Heart right ventricle (tissue), 16 donors: ENCODE measurements at regions not wholly inside any gene's neighbourhood (a gene's known extent, or its start where the extent isn't known, plus 50 kb on each side); places are given as distances from the start of the nearest gene placed in this dataset.
"Not testable (repeated sequence)": the region's sequence is repeated elsewhere in the genome, so short reads cannot be mapped to it uniquely, and the experiment has no call there.

ENCODE experiments used
- ATAC-seq, 8 donors: fragments of 200-7000 bp; cut with Tn5 transposase; one replicate each; pipeline ENCODE4 v1.9.1; 2020; ENCODE audit warnings: mild to moderate bottlenecking in 8 of 8, moderate library complexity in 8 of 8, moderate number of reproducible peaks in 1 of 8
- DNase-seq, 2 donors: peaks; one replicate each; pipeline ENCODE4 v3.0.0-alpha.2; 2020
- H3K27ac ChIP-seq, 10 donors: fragments of 200-600 bp; sonication (generic) in 2 of 10; one replicate each; pipeline versions ENCODE4 v1.5.0 to v1.8.0; 2020 to 2022; ENCODE audit warnings: mild to moderate bottlenecking in 3 of 10
- H3K27me3 ChIP-seq, 7 donors: fragments of 200-600 bp; one replicate each; pipeline ENCODE4 v1.8.0; 2021 to 2022; ENCODE audit warnings: mild to moderate bottlenecking in 2 of 7
- H3K36me3 ChIP-seq, 9 donors: fragments of 200-600 bp; sonication (generic) in 1 of 9; one replicate each; pipeline versions ENCODE4 v1.5.0 to v1.8.0; 2020 to 2022; ENCODE audit warnings: mild to moderate bottlenecking in 2 of 9
- H3K4me1 ChIP-seq, 9 donors: fragments of 200-600 bp; sonication (generic) in 1 of 9; one replicate each; pipeline versions ENCODE4 v1.5.0 to v1.8.0; 2020 to 2022; ENCODE audit warnings: mild to moderate bottlenecking in 4 of 9
- H3K4me3 ChIP-seq, 10 donors: fragments of 200-600 bp; sonication (generic) in 2 of 10; one replicate each; pipeline versions ENCODE4 v1.5.0 to v1.8.0; 2020 to 2022; ENCODE audit warnings: mild to moderate bottlenecking in 7 of 10, moderate library complexity in 2 of 10
- H3K9me3 ChIP-seq, 11 donors: fragments of 200-600 bp in 10 of 11; sonication (generic) in 2 of 11; one replicate each; pipeline versions ENCODE4 v1.5.0 to v1.8.0; 2013 to 2022; ENCODE audit warnings: mild to moderate bottlenecking in 2 of 11, control low read depth in 1 of 11, moderate library complexity in 1 of 11
- CTCF ChIP-seq, 9 donors: fragments of 200-600 bp; sonication (generic) in 2 of 9; IDR thresholded peaks; one replicate each; pipeline versions ENCODE4 v1.5.0 to v1.8.0; 2021 to 2022; ENCODE audit warnings: antibody characterized with exemption in 9 of 9, mild to moderate bottlenecking in 5 of 9, moderate library complexity in 1 of 9
- WGBS, 2 donors: extraction: QIAGEN DNeasy Blood & Tissue Kit; methylation state at CpG; one replicate each; pipeline ENCODE4 v1.1.7; 2013; ENCODE audit warnings: inconsistent platforms in 1 of 2; 5-methylcytosine and 5-hydroxymethylcytosine counted together
- intact Hi-C, 10 donors: fragments of 100-400 bp; cut with DNase I; formaldehyde crosslinking; loops; one replicate each; pipeline versions ENCODE4 v1.11.1 to v1.14.2; 2022
- donor health status: Arrhythmogenic right ventricular cardiomyopathy.
- donor health status: ischemic (EF 13 %, LVEDD 7.1; RV severe dilation, severe dysfunction).
- donor health status: healthy with polysubstance abuse.
- donor health status: DM: no; HTN: yes; CAD: no.
- donor health status: DM: no; HTN: no; CAD: no.
- donor health status: ischemic (EF 25% LVEDD 6.9; RV normal size, moderate dysfunction).
- donor health status: ischemic (EF 25% LVEDD 5.7; RV mildly dilated, moderate dysfunction).
- donor health status: healthy.
- donor health status: DM: yes; HTN: yes; CAD: no.
- donor health status: Ischemic cardiomyopathy.
- donor health status: ischemic (EF 35%, LVEDD 5.7; RV mildly dilated, moderate dysfunction).
- donor health status: nonischemic (EF 11% LVEDD 7.7; RV severe dilation, severe dysfunction).
- donor health status: DM: yes; HTN: yes; CAD: no.
- donor health status: PGD.
- donor health status: ischemic (EF 29% LVEDD 5.4; RV normal size, mild dysfunction).
- donor health status: nonischemic (EF 23%, LVEDD 6.1; RV moderate dilation, normal function).

- H3K4me3 ChIP-seq: no peak overlapping the region
- no peak for TF ChIP-seq CTCF (IDR thresholded peaks at IDR 0.05)
- H3K27me3 ChIP-seq: peaks cover 0 to 6% (median 0%) of the 10 kb centered on the region in 7 donors
- H3K36me3 ChIP-seq: no peaks in the 10 kb centered on the region
- intact Hi-C loops: no loop called here
- H3K9me3 ChIP-seq: no peaks in the 10 kb centered on the region
- ATAC-seq (no peak), DNase-seq (no peak)
- 76 to 85% methylated on average over 5 of the region's 5 CpGs for WGBS, 2 donors
- no peaks in the 10 kb centered on the region for H3K4me1 ChIP-seq
- no peak overlapping the region for H3K27ac ChIP-seq
Measured at GRCh38 chr4:187086151-187086550, 362.5 kb upstream of the FAT1 start.

GRCh38 chr4:187088070-187088799 lies 364.6 kb upstream of the FAT1 start:
- Histone ChIP-seq H3K27ac (no peak overlapping the region), H3K4me1 (no peaks in the 10 kb centered on the region), H3K9me3 (no peaks in the 10 kb centered on the region), H3K4me3 (no peak overlapping the region), H3K27me3 (no peaks in the 10 kb centered on the region), H3K36me3 (no peaks in the 10 kb centered on the region)
- 46 to 61% methylated on average over 13 of the region's 13 CpGs for WGBS, 2 donors
- DNase-seq (no peak), ATAC-seq (no peak)
- intact Hi-C loops: no loop called here
- TF ChIP-seq CTCF (IDR thresholded peaks at IDR 0.05): no peak

GRCh38 chr4:187090401-187090800 lies 366.7 kb upstream of the FAT1 start:
- 93 to 95% methylated on average over 11 of the region's 11 CpGs for WGBS, 2 donors
- intact Hi-C loops: no loop called here
- TF ChIP-seq CTCF (IDR thresholded peaks at IDR 0.05): no peak

GRCh38 chr4:187090832-187091231 lies 367.2 kb upstream of the FAT1 start:
- H3K4me1 ChIP-seq, H3K36me3 ChIP-seq, H3K9me3 ChIP-seq, H3K27me3 ChIP-seq, ATAC-seq, DNase-seq, intact Hi-C loops, H3K27ac ChIP-seq, H3K4me3 ChIP-seq: not testable (repeated sequence)
- WGBS, 2 donors: 88% methylated on average over 4 to 6 of the region's 6 CpGs

More at GRCh38 chr4:187090401-187090800, 366.7 kb upstream of the FAT1 start:
- H3K4me3 ChIP-seq: no peak overlapping the region
- DNase-seq (no peak), ATAC-seq (no peak)
- H3K4me1 ChIP-seq: no peaks in the 10 kb centered on the region
- no peak overlapping the region for H3K27ac ChIP-seq
- H3K27me3 ChIP-seq: no peaks in the 10 kb centered on the region
- no peaks in the 10 kb centered on the region for H3K36me3 ChIP-seq
- H3K9me3 ChIP-seq: peaks cover 0 to 3% (median 0%) of the 10 kb centered on the region in 11 donors

- peaks cover 0 to 23% (median 3%) of the 10 kb centered on the region in 11 donors for H3K9me3 ChIP-seq
- WGBS, 2 donors: 58 to 65% methylated on average over 3 of the region's 3 CpGs
- intact Hi-C loops: no loop called here
- DNase-seq: no peak
- H3K27me3 ChIP-seq: no peaks in the 10 kb centered on the region
- ATAC-seq: no peak
- no peak overlapping the region for H3K4me3 ChIP-seq
- H3K4me1 ChIP-seq: no peaks in the 10 kb centered on the region
- H3K36me3 ChIP-seq: no peaks in the 10 kb centered on the region
- TF ChIP-seq CTCF (IDR thresholded peaks at IDR 0.05): no peak
- no peak overlapping the region for H3K27ac ChIP-seq
Measured at GRCh38 chr4:187094144-187094543, 370.5 kb upstream of the FAT1 start.
